A673 (cell line): ENCODE measurements at regions not wholly inside any gene's neighbourhood (a gene's known extent, or its start where the extent isn't known, plus 50 kb on each side); places are given as distances from the start of the nearest gene placed in this dataset.

Source experiments
- BruUV-seq: library from RNA; stranded (reverse); fragments of 400-500 nt; replicated peaks from 2 replicates; lab custom pipeline; 2021; lab: Mats Ljungman, UMichigan
- CTCF ChIA-PET: fragments of 300-600 bp; sonication (Branson Sonifier 250); formaldehyde crosslinking; loops from one replicate; lab custom pipeline; 2022; ENCODE audit warnings: antibody characterized with exemption; lab: Charles Lee
- POLR2A ChIA-PET: fragments of 300-600 bp; sonication (Branson Sonifier 250); formaldehyde crosslinking; loops from one replicate; lab custom pipeline; 2022; ENCODE audit warnings: antibody characterized with exemption; ENCODE audit not compliant: low non-redundant PET; lab: Charles Lee
- DNase-seq: peaks from one replicate; pipeline ENCODE4 v3.0.0-alpha.2; 2015; ENCODE audit warnings: low spot score
- H3K27ac ChIP-seq: fragments of 200-600 bp; sonication (generic); 2 replicates; pipeline ENCODE4 v1.5.1; 2016; ENCODE audit warnings: mixed run types, low read depth, mild to moderate bottlenecking, mixed read lengths, antibody characterized with exemption, low read length; ENCODE audit not compliant: poor library complexity, severe bottlenecking
- H3K27me3 ChIP-seq: fragments of 200-600 bp; sonication (generic); replicated peaks from 2 replicates; pipeline ENCODE4 v1.6.1; 2017; ENCODE audit warnings: mixed run types, low read depth, mild to moderate bottlenecking, mixed read lengths, antibody characterized with exemption, low read length; ENCODE audit not compliant: insufficient read depth, poor library complexity
- H3K36me3 ChIP-seq: fragments of 200-600 bp; sonication (generic); 2 replicates; pipeline ENCODE4 v1.6.1; 2016; ENCODE audit warnings: mixed run types, mild to moderate bottlenecking, mixed read lengths, antibody characterized with exemption, low read length; ENCODE audit not compliant: insufficient read depth, poor library complexity, severe bottlenecking
- H3K4me1 ChIP-seq: fragments of 200-600 bp; sonication (generic); 2 replicates; pipeline ENCODE4 v1.6.1; 2017; ENCODE audit warnings: mixed run types, mild to moderate bottlenecking, mixed read lengths, antibody characterized with exemption, low read length; ENCODE audit not compliant: insufficient read depth, poor library complexity, severe bottlenecking
- H3K4me3 ChIP-seq: fragments of 200-600 bp; sonication (generic); 2 replicates; pipeline ENCODE4 v1.5.1; 2016; ENCODE audit warnings: low read depth, mixed run types, mild to moderate bottlenecking, mixed read lengths, low read length; ENCODE audit not compliant: poor library complexity, severe bottlenecking
- H3K9me3 ChIP-seq: fragments of 200-600 bp; sonication (generic); 2 replicates; pipeline ENCODE4 v1.6.1; 2016; ENCODE audit warnings: mixed run types, low read depth, mild to moderate bottlenecking, mixed read lengths, antibody characterized with exemption, low read length; ENCODE audit not compliant: poor library complexity, severe bottlenecking
- EZH2 ChIP-seq: fragments of 200-600 bp; sonication (generic); IDR thresholded peaks from 2 replicates; pipeline ENCODE4 v1.6.1; 2017; ENCODE audit warnings: borderline replicate concordance, low read depth, mild to moderate bottlenecking, mixed read lengths, antibody characterized with exemption, low read length; ENCODE audit not compliant: poor library complexity, severe bottlenecking
- intact Hi-C: fragments of 100-400 bp; cut with micrococcal nuclease; formaldehyde crosslinking; loops from one replicate; pipeline ENCODE4 v1.10.0; 2022; ENCODE audit not compliant: unreplicated experiment
- TF ChIP-seq, protein P1 (sequence below): fragments of 300-800, 200-600 bp; sonication (generic); conservative IDR thresholded peaks from 2 replicates; pipeline ENCODE4 v1.5.1; 2017; ENCODE audit warnings: low read depth, mild to moderate bottlenecking, antibody characterized with exemption, low read length, moderate library complexity, mixed read lengths

DNA sequence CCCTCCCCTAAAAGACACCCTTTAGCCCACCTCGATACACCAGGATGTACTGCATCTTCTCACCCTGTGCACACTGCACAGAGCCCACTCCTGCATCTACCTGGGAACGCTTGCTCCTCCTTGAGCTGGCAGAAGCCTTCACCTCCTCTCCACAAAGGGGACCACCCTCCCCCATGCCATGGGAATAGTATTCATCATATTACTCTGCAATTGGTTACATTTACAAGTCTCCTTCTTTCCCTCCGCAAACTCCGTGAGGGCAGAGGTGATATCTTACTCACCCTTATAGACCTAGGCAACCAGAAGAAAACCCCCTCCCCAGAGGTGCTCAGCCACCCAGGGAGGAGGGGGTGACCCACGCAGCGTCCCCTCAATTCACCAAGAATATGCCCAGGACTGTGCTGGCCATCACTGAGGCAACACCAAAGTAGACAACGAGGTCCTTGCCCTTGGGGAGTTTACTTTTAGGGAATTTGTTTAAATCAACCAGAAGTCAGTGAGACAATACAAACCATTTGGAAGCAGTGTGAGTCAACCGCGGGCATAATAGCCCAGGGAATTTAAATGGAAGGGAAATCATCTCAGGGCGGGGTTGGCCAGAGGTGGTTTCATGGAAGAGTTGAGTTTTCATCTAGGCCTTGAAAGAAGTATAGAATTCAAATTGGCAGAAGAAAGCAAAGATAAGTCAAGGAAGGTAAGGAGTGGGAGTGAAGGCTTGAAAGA, 214.5 kb downstream of the BARX2 start:
- Histone ChIP-seq H3K9me3 (no peaks in the 10 kb centered on the region), H3K27me3 (no peaks in the 10 kb centered on the region), H3K4me3 (no peak overlapping the region), H3K27ac (peak overlapping the region; percentile 41), H3K36me3 (no peaks in the 10 kb centered on the region), H3K4me1 (peaks cover 60% of the 10 kb centered on the region)
- POLR2A ChIA-PET = no interaction called here
- intact Hi-C loops = no loop called here
- no peak for DNase-seq
- BruUV-seq = no TSS peak
- CTCF ChIA-PET = no interaction called here
- TF ChIP-seq, protein P1, sequence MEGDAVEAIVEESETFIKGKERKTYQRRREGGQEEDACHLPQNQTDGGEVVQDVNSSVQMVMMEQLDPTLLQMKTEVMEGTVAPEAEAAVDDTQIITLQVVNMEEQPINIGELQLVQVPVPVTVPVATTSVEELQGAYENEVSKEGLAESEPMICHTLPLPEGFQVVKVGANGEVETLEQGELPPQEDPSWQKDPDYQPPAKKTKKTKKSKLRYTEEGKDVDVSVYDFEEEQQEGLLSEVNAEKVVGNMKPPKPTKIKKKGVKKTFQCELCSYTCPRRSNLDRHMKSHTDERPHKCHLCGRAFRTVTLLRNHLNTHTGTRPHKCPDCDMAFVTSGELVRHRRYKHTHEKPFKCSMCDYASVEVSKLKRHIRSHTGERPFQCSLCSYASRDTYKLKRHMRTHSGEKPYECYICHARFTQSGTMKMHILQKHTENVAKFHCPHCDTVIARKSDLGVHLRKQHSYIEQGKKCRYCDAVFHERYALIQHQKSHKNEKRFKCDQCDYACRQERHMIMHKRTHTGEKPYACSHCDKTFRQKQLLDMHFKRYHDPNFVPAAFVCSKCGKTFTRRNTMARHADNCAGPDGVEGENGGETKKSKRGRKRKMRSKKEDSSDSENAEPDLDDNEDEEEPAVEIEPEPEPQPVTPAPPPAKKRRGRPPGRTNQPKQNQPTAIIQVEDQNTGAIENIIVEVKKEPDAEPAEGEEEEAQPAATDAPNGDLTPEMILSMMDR = no peak
- TF ChIP-seq EZH2 = no peak

DNA sequence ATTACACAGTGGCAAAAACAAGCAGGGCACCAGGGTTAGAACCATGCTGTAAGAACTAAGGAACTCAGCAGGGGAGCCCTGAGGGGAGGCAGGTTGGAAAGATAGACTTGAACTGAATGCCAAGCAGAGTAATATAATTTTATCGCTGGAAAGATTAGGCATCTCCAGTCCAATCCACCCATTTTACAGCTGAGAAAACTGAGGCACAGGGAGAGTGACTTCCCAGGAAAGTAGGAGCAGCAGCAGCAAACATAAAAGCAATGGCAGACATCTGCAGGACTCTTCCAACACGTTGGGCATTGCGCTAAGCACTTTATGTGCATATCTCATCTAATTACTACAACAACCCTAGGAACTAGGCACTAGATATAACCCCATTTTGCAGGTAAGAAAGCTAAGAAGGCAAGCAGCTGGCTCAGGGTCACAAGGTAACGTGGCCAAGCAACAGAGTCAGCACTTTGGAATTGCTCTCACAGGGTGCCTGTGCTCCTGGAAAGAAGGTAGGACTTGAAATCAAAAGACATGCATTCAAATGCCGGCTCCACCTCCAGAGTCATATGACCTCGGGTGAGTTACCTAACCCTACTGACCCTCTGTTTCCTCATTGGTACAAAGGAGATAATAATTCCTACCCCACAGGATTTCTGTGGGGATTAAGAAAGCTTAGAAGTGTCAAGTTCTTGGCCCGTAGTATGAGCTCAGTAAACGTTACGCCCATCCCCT, 215.3 kb downstream of the BARX2 start:
- Histone ChIP-seq H3K4me1 (peaks cover 67% of the 10 kb centered on the region), H3K36me3 (no peaks in the 10 kb centered on the region), H3K27me3 (no peaks in the 10 kb centered on the region), H3K4me3 (no peak overlapping the region), H3K9me3 (no peaks in the 10 kb centered on the region), H3K27ac (no peak overlapping the region)
- no peak for DNase-seq
- intact Hi-C loops = no loop called here
- no peak for TF ChIP-seq EZH2
- TF ChIP-seq, protein P1 = no peak
- ChIA-PET CTCF (interaction anchor here (0.5 kb wide), 1 partner anchor 47 kb away, joined by 3 read pairs; no protein-coding TSS in a partner anchor), POLR2A (no interaction called here)
- BruUV-seq = no TSS peak

DNA sequence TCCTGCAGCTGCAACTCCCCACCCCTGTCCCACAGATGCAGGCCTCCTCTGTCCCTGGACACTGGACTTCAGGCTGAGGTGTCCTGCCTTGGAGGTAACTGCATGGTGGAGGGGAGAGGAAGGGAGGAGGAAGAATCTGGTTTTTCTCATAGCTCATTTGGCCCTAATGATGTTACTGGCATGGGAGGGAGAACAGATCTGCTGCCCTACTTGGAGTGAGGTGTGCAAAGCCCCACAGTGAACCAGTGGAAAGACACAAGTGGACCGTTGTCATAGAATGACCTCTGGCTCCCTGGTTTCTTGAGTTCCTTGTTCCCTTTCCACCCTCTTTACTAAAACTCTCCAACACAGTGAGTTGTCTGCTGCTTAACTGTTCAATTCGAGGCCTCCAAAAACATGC, 215.9 kb downstream of the BARX2 start:
- Histone ChIP-seq H3K27me3 (no peaks in the 10 kb centered on the region), H3K9me3 (no peaks in the 10 kb centered on the region), H3K27ac (no peak overlapping the region), H3K4me3 (no peak overlapping the region), H3K4me1 (peaks cover 73% of the 10 kb centered on the region), H3K36me3 (no peaks in the 10 kb centered on the region)
- DNase-seq = no peak
- CTCF ChIA-PET = interaction anchor here (0.5 kb wide), 1 partner anchor 48 kb away, joined by 3 read pairs; no protein-coding TSS in a partner anchor
- TF ChIP-seq, protein P1 = no peak
- no peak for TF ChIP-seq EZH2
- intact Hi-C loops = no loop called here
- POLR2A ChIA-PET = interaction anchor here (0.5 kb wide), 1 partner anchor 605 kb away, joined by 7 read pairs; no protein-coding TSS in a partner anchor
- no TSS peak for BruUV-seq
